ENCODE measurements at regions not wholly inside any gene's neighbourhood (a gene's known extent, or its start where the extent isn't known, plus 50 kb on each side); places are given as distances from the start of the nearest gene placed in this dataset.

DNA sequence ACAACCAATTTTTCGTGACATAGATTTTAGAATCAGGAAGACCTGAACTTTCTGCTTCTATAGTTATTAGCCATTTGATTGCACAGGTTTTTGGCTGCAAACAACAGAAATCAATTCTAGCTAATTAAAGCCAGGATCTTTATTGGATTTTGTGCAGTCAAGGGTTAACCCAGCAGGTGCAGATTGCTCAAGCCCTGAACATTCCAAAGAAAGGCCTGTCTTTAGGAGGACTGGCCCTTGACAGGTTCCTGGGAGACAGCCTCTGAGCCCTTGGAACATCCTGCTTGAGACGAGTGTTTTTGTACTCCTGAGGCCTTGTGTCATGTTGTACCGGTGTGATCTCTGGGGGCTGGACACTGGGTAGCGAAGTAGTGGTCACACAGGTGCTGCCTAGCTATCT, 174.6 kb downstream of the PTCSC3 start:
- no peak for FAIRE-seq
- Histone ChIP-seq H3K4me2 (ENCODE audit: insufficient read depth, low read length) (no peak overlapping the region), H3K9ac (ENCODE audit: insufficient read depth in 1 of 2, low read depth in 2 of 2, low read length in 2 of 2) (no peak overlapping the region), H3K9me1 (ENCODE audit: control insufficient read depth, insufficient read depth, low read length) (no peaks in the 10 kb centered on the region), H3K27ac (ENCODE audit: extremely low read depth, low read depth, low read length) (no peak overlapping the region), H3K36me3 (ENCODE audit: control insufficient read depth, insufficient read depth, low read length) (no peaks in the 10 kb centered on the region), H4K20me1 (replicated peaks; ENCODE audit: control insufficient read depth, insufficient read depth, low read length) (no peaks in the 10 kb centered on the region; the same call in 1 of the 2 replicates), H3K4me1 (replicated peaks in 1 of 2; ENCODE audit: control insufficient read depth in 2 of 2, insufficient read depth in 2 of 2, low read length in 2 of 2) (no peaks in the 10 kb centered on the region), H3K27me3 (ENCODE audit: control insufficient read depth in 2 of 2, insufficient read depth in 2 of 2, low read length in 2 of 2) (peaks cover 2 to 13% of the 10 kb centered on the region in 2 experiments; a peak in 3 of 5 replicates), H3K4me3 (no peak overlapping the region), H3K79me2 (ENCODE audit: control insufficient read depth, insufficient read depth, low read length) (no peaks in the 10 kb centered on the region), H3K9me3 (replicated peaks; ENCODE audit: control insufficient read depth, insufficient read depth, low read depth, low read length) (no peaks in the 10 kb centered on the region), H2AFZ (ENCODE audit: low read depth, low read length) (no peak overlapping the region)
- POLR2A ChIA-PET: no interaction called here
- no TSS peak for BruUV-seq (replicated peaks)
- WGBS (ENCODE audit: insufficient coverage, low coverage, missing lambda C conversion rate): 0% methylated on average over 4 of the region's 4 CpGs
- in situ Hi-C loops (cut with MboI): no loop called here
- ATAC-seq: no peak
- CTCF ChIA-PET (ENCODE audit: low intra/inter-chr PET ratio): no interaction called here
- intact Hi-C loops (cut with micrococcal nuclease): no loop called here
- DNase-seq (ENCODE audit: extremely low read depth in 1 of 4, low spot score in 3 of 4): no peak
- no peak for TF ChIP-seq ZNF586 (CRISPR knock-in tag; conservative IDR thresholded peaks at IDR 0.05)
- no peak for TF ChIP-seq THRAP3 (IDR thresholded peaks at IDR 0.05; ENCODE audit: borderline replicate concordance)
- no peak for TF ChIP-seq ZNF77 (CRISPR knock-in tag; IDR thresholded peaks at IDR 0.05)
- TF ChIP-seq SUPT5H (IDR thresholded peaks at IDR 0.05): no peak
- TF ChIP-seq PCBP1 (IDR thresholded peaks at IDR 0.05; ENCODE audit: low read depth, low read length, poor library complexity, severe bottlenecking): no peak
- no peak for TF ChIP-seq ESRRA (IDR thresholded peaks at IDR 0.05; ENCODE audit: borderline replicate concordance, low read depth)
- TF ChIP-seq CCNT2 (IDR thresholded peaks at IDR 0.05; ENCODE audit: borderline replicate concordance, extremely low read depth, insufficient read length, low read depth, low read length): no peak
- TF ChIP-seq KDM2B (CRISPR knock-in tag; IDR thresholded peaks at IDR 0.05): no peak
- TF ChIP-seq TAF15 (IDR thresholded peaks at IDR 0.05; ENCODE audit: low read depth, low read length): no peak
- no peak for TF ChIP-seq ZNF695 (CRISPR knock-in tag; IDR thresholded peaks at IDR 0.05)
- no peak for TF ChIP-seq ZNF24 (IDR thresholded peaks at IDR 0.05)

All from K562 (cell line).